22Rv1 (cell line): ENCODE measurements at regions not wholly inside any gene's neighbourhood (a gene's known extent, or its start where the extent isn't known, plus 50 kb on each side); places are given as distances from the start of the nearest gene placed in this dataset.

Experiments
- CTCF ChIP-seq: fragments of 450-650 bp; IDR thresholded peaks from 2 replicates; pipeline ENCODE4 v1.5.1; 2017; ENCODE audit warnings: mild to moderate bottlenecking
- ZFX ChIP-seq: fragments of 450-650 bp; IDR thresholded peaks from 2 replicates; pipeline ENCODE4 v1.6.1; 2017; ENCODE audit warnings: antibody characterized with exemption, borderline replicate concordance

- TF ChIP-seq CTCF (peak; percentile 88), ZFX (no peak)
These were observed 154.6 kb downstream of the POLR2M start for GRCh38 chr15:57861034-57861638.
